ENCODE measurements at regions not wholly inside any gene's neighbourhood (a gene's known extent, or its start where the extent isn't known, plus 50 kb on each side); places are given as distances from the start of the nearest gene placed in this dataset.
"Not testable (repeated sequence)": the region's sequence is repeated elsewhere in the genome, so short reads cannot be mapped to it uniquely, and the experiment has no call there.

DNA sequence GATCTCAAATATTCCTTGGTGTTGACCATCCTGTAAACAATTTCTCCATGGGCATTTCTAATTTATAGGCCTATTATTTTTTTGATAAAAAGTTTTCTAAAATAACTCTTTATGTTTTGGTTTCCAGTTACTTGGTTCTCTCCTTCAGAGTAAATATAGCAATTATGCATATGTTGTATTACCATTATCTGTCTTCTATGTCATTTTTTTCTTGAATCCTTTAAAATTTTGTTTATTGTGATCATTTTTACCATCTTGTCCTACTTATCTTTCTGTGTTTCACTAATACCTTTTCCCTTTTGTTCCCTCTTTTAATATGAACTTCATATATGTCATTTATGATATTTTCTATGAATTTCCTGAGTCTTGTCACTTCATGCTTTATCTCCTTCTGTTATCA is 341.1 kb downstream of the PDCD6IP start:
- no peak for DNase-seq

DNA sequence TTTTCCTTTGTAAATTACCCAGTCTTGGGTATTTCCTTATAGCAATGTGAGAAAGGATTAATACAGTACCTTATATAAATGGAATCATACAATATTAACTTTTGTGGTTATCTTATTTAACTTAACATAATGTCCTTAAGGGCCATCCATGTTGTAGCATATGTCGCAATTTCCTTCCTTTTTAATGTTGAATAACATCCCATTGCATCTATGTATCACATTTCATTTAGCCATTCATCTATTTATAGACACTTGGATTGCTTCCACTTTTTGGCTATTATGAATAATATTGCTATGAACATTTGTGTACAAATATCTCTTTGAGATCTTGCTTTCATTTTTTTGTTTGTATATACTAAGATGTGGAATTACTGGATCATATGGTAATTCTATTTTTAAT is 342.2 kb downstream of the PDCD6IP start:
- DNase-seq: no peak

DNA sequence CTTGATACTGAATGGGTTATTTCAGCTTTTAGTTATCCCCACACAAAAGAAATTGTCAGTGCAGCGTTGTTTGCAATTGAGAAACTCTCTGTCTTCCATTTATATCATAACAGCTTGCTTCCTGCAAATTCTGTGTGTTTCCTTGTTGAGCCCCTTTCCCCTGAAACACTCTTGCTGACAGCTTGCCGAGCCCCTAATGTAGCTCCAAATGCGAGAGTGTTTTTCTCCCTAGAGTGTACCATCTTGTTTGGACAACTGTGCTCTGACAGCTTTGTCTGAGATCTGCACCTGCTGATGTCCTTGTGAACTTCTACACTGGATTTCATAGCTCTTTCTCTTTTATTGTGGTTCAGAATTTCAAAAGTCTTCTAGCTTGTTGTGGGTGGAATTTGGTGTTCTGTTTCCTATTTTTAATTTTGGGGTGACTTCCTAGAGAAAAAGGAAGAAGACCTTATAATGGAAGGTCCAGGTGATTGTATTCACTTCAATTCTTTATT is 343.5 kb downstream of the PDCD6IP start:
- DNase-seq: no peak

DNA sequence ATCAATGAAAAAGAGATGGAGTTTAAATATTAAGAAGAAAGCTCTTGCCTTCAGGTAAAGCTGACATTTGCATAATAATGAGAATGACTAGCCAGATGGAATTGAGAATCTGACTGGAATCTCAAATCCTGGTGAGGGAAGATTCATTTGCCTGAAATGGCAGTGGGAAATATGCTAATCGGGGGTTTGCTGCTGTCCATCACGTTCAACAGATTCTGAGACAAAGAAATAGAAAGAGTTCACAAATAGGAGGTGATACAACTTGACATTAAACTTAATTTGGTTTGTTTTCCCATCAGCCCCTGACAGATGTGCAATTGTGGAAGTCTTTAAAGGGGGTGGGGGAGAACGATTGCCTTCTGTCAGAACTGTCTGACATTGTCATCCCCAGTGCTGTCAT is 347.4 kb downstream of the PDCD6IP start:
- no peak for DNase-seq

GRCh38 chr3:34146596-34146995 is 348.2 kb downstream of the PDCD6IP start:
- no peak for DNase-seq

- DNase-seq: no peak
Observed at GRCh38 chr3:34150992-34151391, 352.6 kb downstream of the PDCD6IP start.

DNA sequence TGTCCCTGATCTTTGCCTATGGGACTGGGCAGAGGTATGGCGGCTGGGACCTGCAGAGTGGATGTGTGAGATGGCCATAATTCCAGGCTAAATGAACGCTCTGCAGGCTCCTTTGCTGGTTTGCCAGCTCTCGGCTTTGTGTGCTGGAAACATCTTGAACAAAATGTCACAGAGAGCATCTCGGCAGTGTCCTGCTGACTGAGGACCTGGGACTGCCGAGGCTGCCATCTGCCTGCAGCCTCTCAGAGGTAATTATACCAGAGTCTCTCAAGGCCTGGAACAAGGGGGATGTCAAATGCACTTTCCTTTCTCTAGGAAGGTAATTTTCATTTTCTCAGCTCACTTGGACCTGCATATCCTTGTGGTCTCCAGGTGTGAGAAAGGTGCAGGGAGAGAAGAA is 354.2 kb downstream of the PDCD6IP start:
- DNase-seq: no peak

DNA sequence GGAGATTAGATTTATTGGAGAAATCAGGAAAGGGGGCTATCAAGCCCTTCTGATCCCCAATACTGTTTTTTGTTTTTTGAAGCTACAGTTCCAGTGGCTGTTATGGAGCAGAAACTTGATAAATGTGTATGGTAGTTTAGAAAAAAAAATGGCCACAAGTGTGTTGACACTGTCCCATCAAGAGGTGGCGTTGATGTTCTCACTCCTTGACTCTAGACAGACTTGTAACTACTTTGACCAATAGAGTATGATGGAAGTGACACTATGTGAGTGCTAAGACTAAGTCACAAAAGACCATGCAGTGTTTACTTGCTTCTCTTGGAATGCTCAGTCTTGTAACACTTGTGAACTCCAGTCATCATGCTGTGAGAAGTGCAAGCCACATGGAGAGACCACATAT is 356.7 kb downstream of the PDCD6IP start:
- no peak for DNase-seq

- no peak for DNase-seq
Observed at GRCh38 chr3:34155666-34156065, 357.2 kb downstream of the PDCD6IP start.

DNA sequence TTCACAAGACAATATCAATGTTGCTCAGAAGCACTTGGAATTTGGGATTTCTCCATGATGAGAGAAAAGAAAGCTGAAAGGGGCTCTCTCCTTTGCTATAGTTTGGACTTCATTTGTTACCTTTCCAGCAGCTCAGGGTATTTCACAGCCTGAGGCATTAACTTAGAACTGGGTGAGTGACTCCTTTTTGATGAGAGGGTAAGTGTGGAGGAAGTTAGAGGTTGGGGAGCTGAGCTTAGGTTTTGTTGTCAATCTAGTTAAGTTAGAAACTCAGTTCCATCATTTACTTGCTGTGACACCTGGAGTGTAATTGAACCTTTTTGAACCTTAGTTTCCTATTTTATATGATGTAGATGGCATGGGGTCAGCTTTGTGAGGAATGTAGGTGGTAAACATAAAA is 359.1 kb downstream of the PDCD6IP start:
- DNase-seq: no peak

DNA sequence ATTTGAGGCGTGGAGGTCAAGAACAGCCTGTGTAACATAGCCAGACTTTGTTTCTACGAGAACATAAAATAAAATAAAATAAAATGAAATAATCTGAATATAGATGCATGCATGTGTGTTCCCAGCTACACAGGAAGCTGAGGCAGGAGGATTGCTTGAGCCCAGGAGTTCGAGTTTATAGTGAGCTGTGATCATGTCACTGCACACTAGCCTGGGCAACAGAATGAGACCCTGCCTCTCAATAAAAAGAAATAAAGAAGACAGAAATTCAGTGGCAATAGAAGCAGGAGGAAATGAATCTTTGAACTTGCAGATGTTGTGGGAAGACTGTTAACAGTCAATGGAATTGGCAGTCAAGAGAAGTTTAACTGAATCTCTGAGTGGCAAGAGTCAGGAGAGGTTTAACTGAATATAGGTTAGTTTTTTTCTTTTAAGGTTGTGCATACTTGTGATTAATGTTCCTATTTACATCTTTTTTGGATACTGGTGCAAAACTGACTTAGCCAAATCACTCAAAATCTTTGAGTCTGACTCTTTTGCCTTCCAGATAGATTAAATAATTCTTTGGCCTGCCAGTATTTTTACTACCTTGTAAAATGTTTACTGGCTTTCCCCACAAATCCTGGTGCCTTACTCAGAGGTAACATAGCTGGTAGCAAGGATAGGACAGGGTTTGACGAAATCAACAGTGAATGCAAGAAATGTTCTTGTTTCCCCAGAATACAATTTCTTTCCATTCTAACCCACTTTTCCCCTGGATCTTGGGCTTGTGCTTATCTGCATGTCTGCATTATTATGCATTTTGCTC is 361.4 kb downstream of the PDCD6IP start:
- no peak for DNase-seq

DNA sequence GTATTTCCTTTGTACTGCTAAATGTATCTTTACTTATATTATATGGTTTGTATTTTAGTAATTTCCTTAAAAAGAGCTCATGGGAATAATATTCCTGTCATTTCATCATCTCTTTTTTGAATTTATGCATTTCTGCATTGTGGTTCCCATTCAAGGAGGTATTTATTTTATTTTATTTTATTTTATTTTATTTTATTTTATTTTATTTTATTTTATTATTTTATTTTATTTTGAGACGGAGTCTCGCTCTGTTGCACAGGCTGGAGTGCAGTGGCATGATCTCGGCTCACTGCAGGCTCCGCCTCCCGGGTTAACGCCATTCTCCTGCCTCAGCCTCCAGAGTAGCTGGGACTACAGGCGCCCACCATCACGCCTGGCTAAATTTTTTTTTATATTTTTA is 371.2 kb downstream of the PDCD6IP start:
- not testable (repeated sequence) for DNase-seq

- no peak for DNase-seq
Observed at GRCh38 chr3:34174740-34175139, 376.3 kb downstream of the PDCD6IP start.

- no peak for DNase-seq
Observed at GRCh38 chr3:34175636-34176176, 377.3 kb downstream of the PDCD6IP start.

DNA sequence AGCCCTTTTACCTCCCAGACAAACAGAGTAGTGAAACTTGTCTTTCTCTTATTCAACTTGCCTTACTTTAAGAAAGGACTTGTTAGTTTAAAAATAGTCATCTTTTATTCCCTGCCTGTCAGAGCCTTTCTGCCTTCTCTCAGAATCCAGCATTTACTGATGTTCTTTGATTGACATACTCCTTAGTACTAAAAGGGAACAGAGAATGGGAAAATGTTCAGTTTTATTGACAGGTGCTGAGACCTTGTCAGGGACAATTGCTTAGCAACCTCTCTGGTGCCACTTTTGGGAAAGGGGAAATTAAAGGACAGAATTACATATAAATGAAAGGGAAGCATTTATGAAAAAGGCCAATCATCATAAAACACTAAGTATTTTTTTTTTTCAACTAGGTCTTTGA is 378.3 kb downstream of the PDCD6IP start:
- no peak for DNase-seq

DNA sequence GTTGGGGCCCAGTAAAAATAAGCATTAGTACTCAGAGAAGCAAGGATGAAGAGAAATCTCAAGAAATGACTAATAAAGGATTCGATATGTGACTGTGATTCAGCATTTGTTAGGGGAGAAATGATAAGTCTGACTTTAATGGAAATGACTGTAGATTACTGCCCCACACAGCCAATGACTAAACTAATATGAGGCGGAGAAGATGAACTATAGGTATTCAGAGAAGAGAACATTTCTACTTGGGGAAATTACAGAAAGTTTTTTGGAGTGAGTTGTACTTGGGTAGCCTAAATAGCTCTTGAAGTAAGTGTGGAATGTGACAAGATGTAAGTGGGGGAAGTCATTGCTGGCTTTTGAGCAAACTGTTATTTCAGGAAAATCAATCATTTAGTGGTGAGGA is 380.0 kb downstream of the PDCD6IP start:
- peak; percentile 19 for DNase-seq

DNA sequence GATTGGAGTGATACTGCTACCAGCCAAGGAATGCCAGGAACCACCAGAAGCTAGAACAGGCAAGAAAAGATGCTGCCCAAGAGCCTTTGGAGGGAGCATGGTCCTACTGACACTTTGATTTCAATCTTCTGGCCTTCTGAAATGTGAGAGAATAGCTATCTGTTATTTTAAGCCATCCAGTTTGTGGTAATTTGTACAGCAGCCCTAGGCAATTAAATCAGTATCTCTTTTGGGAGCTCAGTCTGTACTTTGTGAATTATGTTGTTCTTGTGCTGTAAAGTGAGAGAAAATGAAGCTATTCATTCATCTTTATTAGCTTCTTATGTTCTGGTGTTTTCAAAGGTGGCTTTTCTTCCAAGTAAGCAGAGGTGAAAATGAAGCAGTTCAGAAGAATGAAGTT is 381.3 kb downstream of the PDCD6IP start:
- no peak for DNase-seq

GRCh38 chr3:34180532-34180931 is 382.1 kb downstream of the PDCD6IP start:
- DNase-seq: no peak

GRCh38 chr3:34183114-34183513 is 384.7 kb downstream of the PDCD6IP start:
- DNase-seq: no peak

DNA sequence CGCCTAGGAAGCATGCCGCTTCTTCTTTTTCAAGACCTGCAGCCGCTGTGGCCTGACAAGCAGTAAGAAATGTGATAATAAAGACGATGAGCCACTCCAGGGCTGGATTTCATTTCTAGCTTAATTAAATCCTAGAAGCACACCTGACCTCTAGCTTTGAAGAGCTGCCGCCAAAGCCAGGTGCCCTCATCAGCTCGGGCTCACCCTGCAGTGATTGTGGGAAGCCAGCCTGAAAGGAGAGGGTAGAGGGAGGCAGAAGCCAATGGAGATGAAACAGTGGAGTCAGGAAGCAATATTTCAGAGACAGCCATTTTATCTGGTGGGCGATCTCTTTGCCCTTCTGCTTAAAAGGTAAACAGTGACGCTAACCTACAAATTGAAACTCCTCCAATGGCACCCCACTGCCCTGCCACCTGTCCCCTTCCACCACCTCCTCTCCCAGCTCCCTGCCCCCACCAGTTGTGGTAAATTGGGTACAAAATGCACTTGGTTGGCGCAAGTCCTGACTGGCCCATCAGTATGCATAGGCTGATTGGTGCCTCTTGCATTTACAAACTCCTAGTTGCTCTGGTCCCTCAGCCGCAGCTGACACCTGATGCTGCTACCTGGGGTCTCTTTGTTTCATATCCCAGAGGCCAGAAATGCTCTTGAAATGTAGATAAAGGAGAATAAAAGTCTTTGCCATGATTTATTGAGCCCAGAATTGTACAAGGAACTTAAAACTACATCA is 385.3 kb downstream of the PDCD6IP start:
- no peak for DNase-seq

GRCh38 chr3:34185301-34185700 is 386.9 kb downstream of the PDCD6IP start:
- no peak for DNase-seq

GRCh38 chr3:34189133-34189532 is 390.7 kb downstream of the PDCD6IP start:
- no peak for DNase-seq

- no peak for DNase-seq
Observed at GRCh38 chr3:34196914-34197313, 398.5 kb downstream of the PDCD6IP start.

DNA sequence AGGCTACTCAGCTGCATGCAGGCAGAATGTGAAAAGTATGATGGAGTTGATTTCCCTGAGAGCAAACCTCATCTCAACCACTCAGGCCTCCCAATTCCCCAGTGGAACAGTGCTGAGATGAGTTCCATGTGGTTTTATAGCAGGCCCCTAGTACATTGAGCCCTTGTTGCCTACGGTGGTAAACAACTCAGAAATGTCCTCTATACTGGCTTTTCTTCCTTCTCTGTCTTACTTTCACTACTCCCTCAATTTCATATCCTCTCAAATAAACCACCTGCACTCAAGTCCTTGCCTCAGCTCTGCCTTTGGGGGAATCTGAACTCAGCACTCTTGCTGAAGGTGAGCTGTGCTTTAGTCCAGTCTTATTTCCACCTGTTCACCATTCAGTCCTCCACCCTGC is 399.9 kb downstream of the PDCD6IP start:
- DNase-seq: no peak
